NCI-H510A treated with DMSO at 0.1 percent for 48 hours (cell line): ENCODE measurements at regions not wholly inside any gene's neighbourhood (a gene's known extent, or its start where the extent isn't known, plus 50 kb on each side); places are given as distances from the start of the nearest gene placed in this dataset.
A peak's percentile ranks its signal among the peaks of the same experiment; 100 is the strongest.

ENCODE experiments used
- DNase-seq: peaks from one replicate; lab custom pipeline; 2025; lab: John Stamatoyannopoulos, UW

DNA sequence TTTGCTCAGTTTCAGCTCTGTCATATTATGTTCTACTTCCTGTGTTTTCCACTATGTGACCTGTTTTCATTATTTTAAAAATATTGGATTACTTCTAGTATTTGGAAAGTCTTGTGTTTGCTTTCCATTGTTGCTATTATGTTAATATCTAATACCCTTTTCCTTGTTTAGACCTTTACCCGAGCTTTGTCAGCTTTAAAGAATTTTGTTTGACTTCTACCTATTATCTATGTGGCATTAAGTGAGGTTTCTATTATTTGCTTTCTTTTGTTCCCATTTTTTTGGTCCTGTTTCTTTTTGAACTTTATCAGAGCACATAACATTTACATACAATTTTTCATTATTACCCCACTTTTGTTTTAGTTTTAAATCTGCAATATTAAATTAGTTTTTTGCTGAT is 202.7 kb downstream of the MANEA start:
- no peak for DNase-seq

DNA sequence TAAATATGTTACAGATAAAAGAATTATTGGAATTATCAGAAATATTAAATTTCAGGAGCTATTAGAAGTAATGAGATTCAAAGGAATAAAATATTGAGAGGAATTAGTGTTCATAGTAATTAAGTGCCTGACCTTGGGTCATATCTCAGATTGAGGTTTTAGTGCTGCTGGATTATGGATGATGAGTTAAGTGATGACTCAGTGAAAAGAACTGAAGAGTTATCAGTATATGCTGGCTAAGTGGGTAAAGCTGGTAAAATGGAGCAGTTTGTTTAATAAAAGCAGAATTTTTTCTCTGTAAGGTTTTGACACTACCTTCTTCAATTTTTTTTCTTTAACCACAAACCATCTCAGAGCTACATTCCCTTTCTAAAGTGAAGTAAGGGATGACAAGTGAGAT is 206.7 kb downstream of the MANEA start:
- DNase-seq, result no peak

DNA sequence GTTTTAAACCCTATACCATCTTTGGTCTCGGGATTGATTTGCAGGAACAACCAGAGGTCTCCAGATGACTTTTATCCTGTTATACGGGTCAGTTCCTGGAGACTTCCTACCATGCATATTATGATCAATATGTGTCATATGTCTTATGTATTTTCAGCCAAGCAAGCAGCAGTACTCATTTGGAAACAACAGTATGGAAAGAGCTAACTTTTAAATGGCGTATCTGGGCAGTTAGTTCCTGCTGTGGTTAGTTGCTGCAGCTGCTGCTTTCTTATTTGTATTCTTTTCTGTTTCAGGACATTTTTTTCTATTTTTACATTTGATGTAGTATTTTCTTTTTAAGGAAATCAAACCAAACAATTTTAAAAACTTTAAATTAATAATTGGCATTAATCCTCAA is 207.5 kb downstream of the MANEA start:
- no peak for DNase-seq

- no peak for DNase-seq
These were observed 208.4 kb downstream of the MANEA start for GRCh38 chr6:95785785-95786184.

- DNase-seq, result no peak
These were observed 209.5 kb downstream of the MANEA start for GRCh38 chr6:95786802-95787201.

DNA sequence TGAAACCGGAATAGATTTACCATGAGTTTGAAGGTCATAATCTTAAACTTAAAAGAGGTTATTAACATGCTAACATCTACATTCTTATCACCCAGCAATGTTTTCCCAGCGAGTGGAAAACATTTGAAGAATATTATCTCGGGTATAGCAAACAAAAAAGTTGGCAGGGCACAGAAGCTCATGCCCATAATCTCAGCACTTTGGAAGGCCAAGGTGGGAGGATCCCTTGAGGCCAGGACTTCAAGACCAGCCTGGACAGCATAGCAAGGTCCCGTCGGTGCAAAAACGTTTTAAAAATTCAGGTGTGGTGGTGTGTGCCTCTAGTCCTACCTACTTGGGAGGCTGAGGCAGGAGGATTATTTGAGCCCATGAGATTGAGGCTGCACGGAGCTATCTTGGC is 213.5 kb downstream of the MANEA start:
- no peak for DNase-seq

DNA sequence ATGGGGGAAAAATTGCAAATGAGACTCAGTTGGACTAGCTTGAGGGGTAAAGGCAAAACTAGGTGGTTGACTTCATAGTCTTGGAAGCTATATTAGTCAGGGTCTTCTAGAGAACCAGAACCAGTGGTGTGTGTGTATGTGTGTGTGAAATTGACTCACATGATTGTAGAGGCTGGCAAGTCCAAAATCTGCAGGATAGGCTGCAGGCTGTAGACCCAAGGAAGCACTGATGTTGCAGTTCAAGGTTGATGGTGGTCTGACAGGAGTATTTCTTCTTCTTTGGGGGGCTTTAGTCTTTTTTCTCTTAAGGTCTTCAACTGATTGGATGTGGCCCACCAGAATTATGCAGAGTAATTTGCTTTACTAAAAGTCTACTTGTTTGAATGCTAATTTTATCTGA is 217.4 kb downstream of the MANEA start:
- no peak for DNase-seq

DNA sequence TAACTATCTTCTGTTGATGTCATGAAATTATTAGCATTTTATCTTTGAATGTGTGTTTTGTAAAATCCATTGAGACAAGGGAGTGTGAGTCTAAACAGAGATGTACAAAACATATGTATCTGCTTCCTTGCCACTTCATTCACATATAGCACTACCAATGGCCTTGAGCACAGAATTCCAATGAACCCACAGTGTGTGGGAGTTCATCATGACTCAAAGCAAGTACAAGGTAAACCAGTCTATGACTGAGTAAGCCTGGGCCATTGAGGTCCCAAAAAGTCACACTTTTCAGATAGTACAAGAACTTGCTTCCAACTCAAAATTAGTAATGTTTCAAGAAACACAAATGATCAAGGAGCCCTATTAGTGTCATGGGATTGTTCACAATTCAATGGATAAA is 218.6 kb downstream of the MANEA start:
- no peak for DNase-seq

DNA sequence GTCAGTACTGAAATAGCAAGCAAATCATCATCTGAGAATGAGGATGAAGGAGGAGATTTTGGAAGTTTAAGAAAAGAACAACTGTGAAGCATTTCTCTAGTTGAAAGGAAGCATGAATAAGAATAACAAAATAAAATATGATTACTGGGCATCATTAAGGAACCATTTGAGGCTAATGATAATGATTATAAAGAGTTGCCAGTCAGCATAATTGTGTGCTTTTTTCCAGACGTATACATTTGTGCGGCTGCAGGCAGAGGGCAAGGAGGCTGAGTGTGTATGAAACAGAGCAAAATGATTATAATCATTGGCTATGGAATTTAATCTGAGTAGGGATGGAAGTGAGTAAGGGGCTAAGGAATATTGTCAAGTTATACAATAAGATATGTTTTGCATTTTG is 218.7 kb upstream of the FUT9 start:
- DNase-seq, result no peak

DNA sequence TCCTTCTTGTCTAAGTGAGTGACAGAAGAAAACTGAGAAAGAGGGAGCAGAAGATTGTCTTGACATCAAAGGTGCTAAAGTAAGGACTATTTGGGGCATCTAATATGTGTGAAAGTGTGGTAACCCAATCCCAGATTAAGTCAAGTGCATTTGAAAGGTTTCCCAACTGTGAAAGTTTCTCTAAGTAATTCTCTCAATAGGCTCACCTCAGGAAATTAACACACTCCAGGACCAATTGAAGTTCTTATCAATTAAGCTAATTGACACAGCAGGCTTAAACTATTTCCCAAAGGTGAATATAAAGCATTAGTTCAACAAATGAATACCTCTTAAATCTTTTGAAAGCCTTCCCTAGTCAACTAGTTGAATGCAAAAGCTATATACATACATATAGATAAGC is 212.8 kb upstream of the FUT9 start:
- no peak for DNase-seq

GRCh38 chr6:95803889-95804288 is 211.9 kb upstream of the FUT9 start:
- DNase-seq, result no peak

DNA sequence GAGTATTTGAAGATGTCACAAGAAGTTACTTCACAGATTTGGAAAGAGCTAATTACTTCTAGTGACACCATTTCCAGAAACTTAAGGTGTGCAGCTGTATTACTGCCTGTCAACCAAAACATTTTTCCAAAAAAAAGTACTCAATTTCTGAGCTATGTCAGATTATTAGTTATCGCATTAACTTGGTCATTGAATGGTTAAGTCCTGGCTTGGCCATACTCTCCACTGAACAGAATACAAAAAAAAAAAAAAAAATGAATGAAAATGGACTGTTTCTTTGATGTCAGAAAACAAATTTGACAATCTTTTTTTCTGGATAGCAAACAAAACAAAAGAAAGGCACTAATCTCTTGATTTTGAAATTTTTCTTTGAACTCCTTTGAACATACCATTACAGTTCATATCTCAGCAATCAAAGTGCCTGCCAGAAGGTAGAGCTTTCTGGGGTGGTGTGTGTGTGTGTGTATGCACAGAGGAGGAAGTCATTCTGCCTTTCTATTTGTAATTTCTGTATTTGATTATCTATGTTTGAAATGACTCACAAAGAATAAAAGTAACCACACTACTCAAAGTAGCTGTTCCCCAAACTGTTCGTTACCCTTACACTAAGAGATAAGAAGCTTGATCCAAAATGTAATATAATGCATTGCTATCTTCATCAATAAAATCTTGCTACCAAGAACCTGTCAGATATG is 210.8 kb upstream of the FUT9 start:
- no peak for DNase-seq

GRCh38 chr6:95805699-95806098 is 210.1 kb upstream of the FUT9 start:
- no peak for DNase-seq

GRCh38 chr6:95815389-95816056 is 200.3 kb upstream of the FUT9 start:
- no peak for DNase-seq

GRCh38 chr6:95819461-95819860 is 196.3 kb upstream of the FUT9 start:
- no peak for DNase-seq

GRCh38 chr6:95819939-95820338 is 195.8 kb upstream of the FUT9 start:
- no peak for DNase-seq

- DNase-seq, result no peak
These were observed 184.8 kb upstream of the FUT9 start for GRCh38 chr6:95830859-95831557.

GRCh38 chr6:95837890-95838289 is 177.9 kb upstream of the FUT9 start:
- no peak for DNase-seq

DNA sequence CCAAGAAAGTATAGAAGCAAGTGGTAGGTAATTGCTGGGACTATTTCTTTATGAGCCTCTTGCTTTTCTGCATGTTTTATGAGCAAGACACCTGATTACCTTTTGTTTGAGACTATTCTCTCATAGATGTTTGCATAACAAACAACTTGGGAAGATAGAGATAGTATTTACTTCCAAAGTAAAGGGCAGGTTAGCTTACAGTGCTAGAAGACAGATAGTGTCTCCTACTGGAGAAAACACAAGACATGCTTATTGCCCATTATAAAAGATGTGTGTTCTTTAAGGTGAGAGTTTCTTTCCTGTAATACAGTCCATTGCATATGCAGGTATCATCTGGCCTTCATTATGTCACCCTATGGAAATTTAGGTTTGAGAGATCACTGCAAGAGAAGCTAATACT is 174.2 kb upstream of the FUT9 start:
- DNase-seq, result no peak

DNA sequence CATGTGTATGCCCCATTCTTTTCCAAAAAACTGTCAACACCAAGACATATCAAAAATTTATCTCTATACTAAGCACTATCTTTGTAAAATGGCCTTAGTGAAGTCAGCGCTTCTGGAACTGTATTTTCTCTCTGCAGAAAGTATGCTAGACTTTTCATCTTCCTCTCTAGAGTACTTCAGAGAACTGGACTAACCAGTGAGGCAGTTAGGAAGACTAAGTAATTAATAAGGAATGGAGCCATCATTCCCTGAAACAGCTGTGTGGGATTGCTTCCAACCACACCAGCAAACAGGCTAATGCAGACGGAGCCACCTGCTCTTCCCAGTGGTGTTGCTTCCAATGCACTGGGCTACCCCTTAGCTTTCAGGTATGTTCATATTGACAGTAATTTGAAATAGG is 169.1 kb upstream of the FUT9 start:
- DNase-seq, result peak; percentile 9

DNA sequence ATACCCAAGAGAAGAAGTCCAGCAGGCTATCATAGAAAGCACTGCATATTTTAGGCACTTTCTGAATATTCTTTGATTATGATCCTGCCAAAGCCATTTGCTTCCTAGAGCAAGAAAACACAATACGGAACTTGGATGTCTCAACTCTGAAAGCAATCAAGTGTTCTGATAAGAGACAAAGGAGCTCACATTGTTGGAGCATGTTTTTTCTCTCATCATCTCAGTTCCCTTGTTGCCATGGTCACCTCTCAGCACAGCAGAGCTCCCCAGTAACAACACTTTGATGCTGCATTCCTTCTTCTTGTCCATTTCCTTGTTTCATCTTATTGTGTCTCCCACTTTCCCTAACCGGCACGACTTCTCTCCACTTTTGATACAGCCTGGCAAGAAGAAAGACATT is 168.7 kb upstream of the FUT9 start:
- DNase-seq, result no peak

- no peak for DNase-seq
These were observed 167.1 kb upstream of the FUT9 start for GRCh38 chr6:95848717-95849116.

DNA sequence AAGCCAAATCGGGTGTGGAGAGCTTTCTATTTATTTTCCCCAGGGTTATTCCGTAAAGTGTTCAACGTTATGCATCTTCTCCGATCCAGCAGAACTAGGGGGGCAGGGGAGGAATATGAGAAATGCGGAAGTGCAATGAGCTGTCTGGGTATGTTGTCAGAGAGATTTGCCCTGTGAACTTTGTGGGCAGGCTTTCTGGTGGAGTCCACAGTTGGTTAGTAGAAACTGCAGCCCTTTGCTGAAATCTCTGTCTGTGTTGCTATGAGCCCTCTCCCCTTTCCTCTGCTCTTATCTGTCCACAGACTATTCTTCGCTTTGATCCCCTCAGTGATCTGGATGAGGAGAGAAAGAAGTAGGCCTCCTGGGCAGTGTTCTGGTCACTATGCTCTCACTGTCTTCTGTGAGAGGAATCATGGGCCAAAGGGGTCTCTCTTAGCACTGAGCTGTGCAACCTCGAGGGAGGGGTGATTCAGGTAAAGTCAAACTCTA is 158.9 kb upstream of the FUT9 start:
- no peak for DNase-seq
